H9 (cell line): ENCODE measurements at regions not wholly inside any gene's neighbourhood (a gene's known extent, or its start where the extent isn't known, plus 50 kb on each side); places are given as distances from the start of the nearest gene placed in this dataset.

Source experiments
- DNase-seq: peaks from one replicate; pipeline ENCODE4 v3.0.0-alpha.2; 2017
- H2AFZ ChIP-seq: one replicate; pipeline ENCODE4 v1.6.1; 2013; ENCODE audit warnings: mild to moderate bottlenecking, low read length, control low read depth, moderate library complexity
- H2AK5ac ChIP-seq: 2 replicates; pipeline ENCODE4 v1.6.1; 2013; ENCODE audit warnings: low read length, control low read depth, mixed read lengths; ENCODE audit not compliant: insufficient read length
- H2BK120ac ChIP-seq: one replicate; pipeline ENCODE4 v1.6.1; 2013; ENCODE audit warnings: low read depth, mild to moderate bottlenecking, low read length, control low read depth, inconsistent platforms; ENCODE audit not compliant: poor library complexity, severe bottlenecking
- H2BK12ac ChIP-seq: 2 replicates; pipeline ENCODE4 v1.6.1; 2013; ENCODE audit warnings: low read length, control low read depth, mixed read lengths, low read depth; ENCODE audit not compliant: insufficient read length
- H2BK15ac ChIP-seq: 2 replicates; pipeline ENCODE4 v1.6.1; 2013; ENCODE audit warnings: low read depth, low read length, control low read depth
- H2BK20ac ChIP-seq: one replicate; pipeline ENCODE4 v1.6.1; 2013; ENCODE audit warnings: low read depth, mild to moderate bottlenecking, low read length, control low read depth, inconsistent platforms; ENCODE audit not compliant: poor library complexity, severe bottlenecking
- H2BK5ac ChIP-seq: 2 replicates; pipeline ENCODE4 v1.6.1; 2013; ENCODE audit warnings: low read length, control low read depth, mixed read lengths; ENCODE audit not compliant: insufficient read length
- H3K14ac ChIP-seq: 2 replicates; pipeline ENCODE4 v1.6.1; 2013; ENCODE audit warnings: low read length, control low read depth; ENCODE audit not compliant: insufficient read depth
- H3K18ac ChIP-seq: 2 replicates; pipeline ENCODE4 v1.6.1; 2013; ENCODE audit warnings: low read depth, mild to moderate bottlenecking, mixed read lengths, low read length, control low read depth; ENCODE audit not compliant: insufficient read length
- H3K23ac ChIP-seq: 2 replicates; pipeline ENCODE4 v1.6.1; 2013; ENCODE audit warnings: low read length, control low read depth, mixed read lengths, low read depth; ENCODE audit not compliant: insufficient read length
- H3K23me2 ChIP-seq: 2 replicates; pipeline ENCODE4 v1.6.1; 2013; ENCODE audit warnings: low read depth, mild to moderate bottlenecking, mixed read lengths, low read length, control low read depth; ENCODE audit not compliant: insufficient read length, poor library complexity, severe bottlenecking
- H3K27ac ChIP-seq: 2 replicates; pipeline ENCODE4 v1.5.1; 2013; ENCODE audit warnings: low read length, control low read depth, mixed read lengths, low read depth; ENCODE audit not compliant: insufficient read length
- H3K27me3 ChIP-seq: 2 replicates; pipeline ENCODE4 v1.6.1; 2013; ENCODE audit warnings: low read length, control low read depth, inconsistent platforms; ENCODE audit not compliant: insufficient read depth
- H3K4ac ChIP-seq: 2 replicates; pipeline ENCODE4 v1.6.1; 2013; ENCODE audit warnings: low read depth, mild to moderate bottlenecking, control low read depth, inconsistent platforms, low read length, moderate library complexity
- H3K4me1 ChIP-seq: 2 replicates; pipeline ENCODE4 v1.6.1; 2013; ENCODE audit warnings: low read length, control low read depth, inconsistent platforms; ENCODE audit not compliant: insufficient read depth
- H3K4me2 ChIP-seq: 2 replicates; pipeline ENCODE4 v1.6.1; 2013; ENCODE audit warnings: low read length, control low read depth, mixed read lengths; ENCODE audit not compliant: insufficient read length, insufficient read depth
- H3K56ac ChIP-seq: 2 replicates; pipeline ENCODE4 v1.6.1; 2013; ENCODE audit warnings: low read depth, mild to moderate bottlenecking, mixed read lengths, low read length, control low read depth; ENCODE audit not compliant: insufficient read length
- H3K79me1 ChIP-seq: 2 replicates; pipeline ENCODE4 v1.6.1; 2013; ENCODE audit warnings: low read depth, mild to moderate bottlenecking, moderate library complexity, low read length, control low read depth, inconsistent platforms; ENCODE audit not compliant: insufficient read depth, poor library complexity, severe bottlenecking
- H3K79me2 ChIP-seq: 2 replicates; pipeline ENCODE4 v1.6.1; 2013; ENCODE audit warnings: low read length, control low read depth, inconsistent platforms; ENCODE audit not compliant: insufficient read depth
- H3K9ac ChIP-seq: 2 replicates; pipeline ENCODE4 v1.6.1; 2013; ENCODE audit warnings: low read length, control low read depth, mixed read lengths; ENCODE audit not compliant: insufficient read length; ENCODE audit errors: extremely low read depth
- H3K9me3 ChIP-seq: one replicate; pipeline ENCODE4 v1.6.1; 2013; ENCODE audit warnings: low read depth, low read length, inconsistent platforms; ENCODE audit not compliant: control insufficient read depth
- H3T11ph ChIP-seq: one replicate; pipeline ENCODE4 v1.6.1; 2013; ENCODE audit warnings: mild to moderate bottlenecking, low read length, control low read depth, inconsistent platforms
- H4K20me1 ChIP-seq: one replicate; pipeline ENCODE4 v1.6.1; 2013; ENCODE audit not compliant: control insufficient read depth, insufficient read length, insufficient read depth
- H4K5ac ChIP-seq: 2 replicates; pipeline ENCODE4 v1.6.1; 2013; ENCODE audit warnings: low read depth, mild to moderate bottlenecking, mixed read lengths, low read length, control low read depth; ENCODE audit not compliant: insufficient read length
- H4K8ac ChIP-seq: replicated peaks from 2 replicates; pipeline ENCODE4 v1.6.1; 2013; ENCODE audit warnings: low read length, control low read depth, mixed read lengths, low read depth; ENCODE audit not compliant: insufficient read length
- H4K91ac ChIP-seq: 2 replicates; pipeline ENCODE4 v1.6.1; 2013; ENCODE audit warnings: low read depth, mild to moderate bottlenecking, moderate library complexity, mixed read lengths, low read length, control low read depth; ENCODE audit not compliant: insufficient read length
- H3K27ac Mint-ChIP-seq, 3 experiments: 2 replicates in 2 of 3; 3 replicates in 1 of 3; pipeline ENCODE4 v1.8.0; 2020 to 2021; ENCODE audit warnings: mixed read lengths in 3 of 3, mild to moderate bottlenecking in 1 of 3, moderate library complexity in 1 of 3
- H3K27me3 Mint-ChIP-seq: 2 replicates; pipeline ENCODE4 v1.8.0; 2021; ENCODE audit warnings: low read depth, mild to moderate bottlenecking, moderate library complexity, mixed read lengths
- H3K36me3 Mint-ChIP-seq, 3 experiments: 2 replicates in 2 of 3; 3 replicates in 1 of 3; pipeline ENCODE4 v1.8.0; 2020 to 2021; ENCODE audit warnings: low read depth in 3 of 3, mixed read lengths in 3 of 3; ENCODE audit not compliant: insufficient read depth in 1 of 3
- H3K4me1 Mint-ChIP-seq, 2 experiments: 2 replicates each; pipeline ENCODE4 v1.8.0; 2020; ENCODE audit warnings: mixed read lengths in 2 of 2
- H3K4me3 Mint-ChIP-seq, 2 experiments: 2 replicates in 1 of 2; 3 replicates in 1 of 2; pipeline ENCODE4 v1.8.0; 2020 to 2021; ENCODE audit warnings: mild to moderate bottlenecking in 2 of 2, mixed read lengths in 2 of 2, moderate library complexity in 1 of 2
- H3K9me3 Mint-ChIP-seq, 2 experiments: 2 replicates in 1 of 2; 3 replicates in 1 of 2; pipeline ENCODE4 v1.8.0; 2020; ENCODE audit warnings: mild to moderate bottlenecking in 2 of 2, mixed read lengths in 2 of 2, moderate library complexity in 1 of 2
- CTCF ChIP-seq: fragments of 200-600 bp; sonication (generic); conservative IDR thresholded peaks from 3 replicates; pipeline ENCODE4 v1.8.0; 2021; ENCODE audit warnings: antibody characterized with exemption, mild to moderate bottlenecking
- WGBS: extraction: QIAGEN DNeasy Blood & Tissue Kit; methylation state at CpG from one replicate; pipeline ENCODE4 v1.1.7; 2013; ENCODE audit warnings: missing lambda C conversion rate, low lambda C conversion rate, mixed read lengths; ENCODE audit not compliant: insufficient read length; ENCODE audit errors: extremely low coverage; 5-methylcytosine and 5-hydroxymethylcytosine counted together

GRCh38 chr12:94745562-94745961, 95.2 kb upstream of the TMCC3 start:
- Mint-ChIP-seq H3K4me1 (peaks cover 14 to 18% of the 10 kb centered on the region in 2 experiments), H3K27ac (no peak overlapping the region), H3K27me3 (peaks cover 1% of the 10 kb centered on the region; the same call in 1 of the 2 replicates), H3K9me3 (no peaks in the 10 kb centered on the region), H3K36me3 (no peaks in the 10 kb centered on the region), H3K4me3 (no peak overlapping the region)
- Histone ChIP-seq H2AK5ac (no peak overlapping the region), H3K18ac (no peak overlapping the region), H2BK15ac (no peak overlapping the region), H3K27ac (no peak overlapping the region), H4K20me1 (no peaks in the 10 kb centered on the region), H3K79me1 (no peaks in the 10 kb centered on the region), H3K4me1 (no peaks in the 10 kb centered on the region; the same call in 1 of the 2 replicates), H3K4ac (no peak overlapping the region), H3T11ph (no peak overlapping the region), H3K56ac (no peak overlapping the region), H3K9ac (no peak overlapping the region), H3K4me2 (no peak overlapping the region), H3K9me3 (no peaks in the 10 kb centered on the region), H4K5ac (no peak overlapping the region), H2BK120ac (no peak overlapping the region), H2BK12ac (no peak overlapping the region), H2AFZ (no peak overlapping the region), H3K23ac (no peak overlapping the region), H3K23me2 (no peaks in the 10 kb centered on the region), H3K14ac (no peak overlapping the region), H3K27me3 (no peaks in the 10 kb centered on the region), H2BK5ac (no peak overlapping the region), H4K91ac (no peak overlapping the region), H4K8ac (no peak overlapping the region), H2BK20ac (no peak overlapping the region), H3K79me2 (no peaks in the 10 kb centered on the region)
- no peak for TF ChIP-seq CTCF
- DNase-seq, result no peak
- WGBS, result no CpG with 5 or more reads among the region's 4 CpGs
